Astrocyte (in vitro differentiated cells and primary cell): ENCODE measurements at regions not wholly inside any gene's neighbourhood (a gene's known extent, or its start where the extent isn't known, plus 50 kb on each side); places are given as distances from the start of the nearest gene placed in this dataset.

Source experiments
- CTCF ChIP-seq: IDR thresholded peaks from 2 replicates; pipeline ENCODE4 v1.5.1; 2011; ENCODE audit warnings: low read depth, mild to moderate bottlenecking, inconsistent platforms, low read length, moderate library complexity; ENCODE audit not compliant: insufficient read depth
- EZH2 ChIP-seq: IDR thresholded peaks from 2 replicates; pipeline ENCODE4 v1.6.1; 2012; ENCODE audit warnings: mild to moderate bottlenecking, low read length, inconsistent platforms; ENCODE audit not compliant: insufficient read depth

GRCh38 chr2:104502901-104503300 lies 351.0 kb upstream of the POU3F3 start:
- no peak for TF ChIP-seq CTCF
- TF ChIP-seq EZH2: no peak
